Smooth muscle cell (in vitro differentiated cells): ENCODE measurements at regions not wholly inside any gene's neighbourhood (a gene's known extent, or its start where the extent isn't known, plus 50 kb on each side); places are given as distances from the start of the nearest gene placed in this dataset.

Experiments used
- DNase-seq: peaks from one replicate; lab custom pipeline; 2025; ENCODE audit not compliant: unreplicated experiment; lab: John Stamatoyannopoulos, UW
- H2AFZ ChIP-seq: fragments of 200-600 bp; sonication (generic); 2 replicates; pipeline ENCODE4 v1.6.0; 2016; ENCODE audit warnings: antibody characterized with exemption, low read depth, mild to moderate bottlenecking
- H3F3A ChIP-seq: fragments of 200-600 bp; sonication (generic); 2 replicates; pipeline ENCODE4 v1.6.0; 2017; ENCODE audit warnings: antibody characterized with exemption, low read depth
- H3K27ac ChIP-seq: fragments of 200-600 bp; sonication (generic); 2 replicates; pipeline ENCODE4 v1.5.1; 2016; ENCODE audit warnings: low read depth, mild to moderate bottlenecking
- H3K27me3 ChIP-seq: fragments of 200-600 bp; sonication (generic); 2 replicates; pipeline ENCODE4 v1.6.1; 2016; ENCODE audit warnings: low read depth, mild to moderate bottlenecking
- H3K36me3 ChIP-seq: fragments of 200-600 bp; sonication (generic); 2 replicates; pipeline ENCODE4 v1.5.1; 2016; ENCODE audit warnings: low read depth
- H3K4me1 ChIP-seq: fragments of 200-600 bp; sonication (generic); 2 replicates; pipeline ENCODE4 v1.5.1; 2016; ENCODE audit warnings: low read depth
- H3K4me2 ChIP-seq: fragments of 200-600 bp; sonication (generic); 2 replicates; pipeline ENCODE4 v1.6.0; 2016; ENCODE audit warnings: mild to moderate bottlenecking
- H3K4me3 ChIP-seq: fragments of 200-600 bp; sonication (generic); 2 replicates; pipeline ENCODE4 v1.5.1; 2016; ENCODE audit warnings: mild to moderate bottlenecking
- H3K79me2 ChIP-seq: fragments of 200-600 bp; sonication (generic); 2 replicates; pipeline ENCODE4 v1.6.0; 2016; ENCODE audit warnings: low read depth, mild to moderate bottlenecking
- H3K9ac ChIP-seq: fragments of 200-600 bp; sonication (generic); 2 replicates; pipeline ENCODE4 v1.6.0; 2016; ENCODE audit warnings: low read depth
- H3K9me3 ChIP-seq: fragments of 200-600 bp; sonication (generic); replicated peaks from 2 replicates; pipeline ENCODE4 v1.5.1; 2016; ENCODE audit warnings: low read depth
- H4K20me1 ChIP-seq: fragments of 200-600 bp; sonication (generic); 2 replicates; pipeline ENCODE4 v1.6.0; 2016; ENCODE audit warnings: low read depth
- WGBS: methylation state at CpG from one replicate; pipeline ENCODE4 v1.1.7; 2016; ENCODE audit warnings: low lambda C conversion rate; 5-methylcytosine and 5-hydroxymethylcytosine counted together
- TF ChIP-seq, protein P1 (sequence below): fragments of 200-600 bp; sonication (generic); IDR thresholded peaks from 2 replicates; pipeline ENCODE4 v1.5.1; 2017; ENCODE audit warnings: borderline replicate concordance, mild to moderate bottlenecking, antibody characterized with exemption; ENCODE audit not compliant: insufficient read depth, poor library complexity, severe bottlenecking

DNA sequence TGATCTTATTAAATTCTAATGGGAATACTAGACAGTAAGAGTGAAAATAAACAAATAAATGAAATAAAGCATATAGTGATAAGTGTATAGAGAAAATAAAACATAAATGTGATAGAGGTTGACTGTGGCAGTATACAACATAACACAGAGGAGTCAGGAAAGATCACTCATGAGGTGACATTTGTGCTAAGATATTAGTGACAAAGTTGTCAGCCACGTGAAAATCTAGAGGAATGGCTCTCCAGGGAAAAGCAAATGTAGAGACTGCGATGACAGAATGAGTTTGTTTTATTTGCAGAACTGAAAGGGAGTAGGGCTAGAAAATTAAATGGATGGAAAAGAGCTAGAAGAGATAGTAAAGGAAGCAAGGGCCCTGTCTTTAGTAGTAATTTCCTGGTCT, 72.8 kb upstream of the GABRA2 start:
- DNase-seq: no peak
- Histone ChIP-seq H3K27ac (no peak overlapping the region), H3F3A (no peaks in the 10 kb centered on the region), H3K4me2 (no peak overlapping the region), H2AFZ (no peak overlapping the region), H3K4me3 (no peak overlapping the region), H3K9ac (no peak overlapping the region), H3K27me3 (no peaks in the 10 kb centered on the region), H3K4me1 (no peaks in the 10 kb centered on the region), H3K79me2 (no peaks in the 10 kb centered on the region), H3K36me3 (no peaks in the 10 kb centered on the region), H3K9me3 (no peaks in the 10 kb centered on the region), H4K20me1 (no peaks in the 10 kb centered on the region)
- TF ChIP-seq, protein P1, sequence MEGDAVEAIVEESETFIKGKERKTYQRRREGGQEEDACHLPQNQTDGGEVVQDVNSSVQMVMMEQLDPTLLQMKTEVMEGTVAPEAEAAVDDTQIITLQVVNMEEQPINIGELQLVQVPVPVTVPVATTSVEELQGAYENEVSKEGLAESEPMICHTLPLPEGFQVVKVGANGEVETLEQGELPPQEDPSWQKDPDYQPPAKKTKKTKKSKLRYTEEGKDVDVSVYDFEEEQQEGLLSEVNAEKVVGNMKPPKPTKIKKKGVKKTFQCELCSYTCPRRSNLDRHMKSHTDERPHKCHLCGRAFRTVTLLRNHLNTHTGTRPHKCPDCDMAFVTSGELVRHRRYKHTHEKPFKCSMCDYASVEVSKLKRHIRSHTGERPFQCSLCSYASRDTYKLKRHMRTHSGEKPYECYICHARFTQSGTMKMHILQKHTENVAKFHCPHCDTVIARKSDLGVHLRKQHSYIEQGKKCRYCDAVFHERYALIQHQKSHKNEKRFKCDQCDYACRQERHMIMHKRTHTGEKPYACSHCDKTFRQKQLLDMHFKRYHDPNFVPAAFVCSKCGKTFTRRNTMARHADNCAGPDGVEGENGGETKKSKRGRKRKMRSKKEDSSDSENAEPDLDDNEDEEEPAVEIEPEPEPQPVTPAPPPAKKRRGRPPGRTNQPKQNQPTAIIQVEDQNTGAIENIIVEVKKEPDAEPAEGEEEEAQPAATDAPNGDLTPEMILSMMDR: no peak
- WGBS: 78% methylated on average over 2 of the region's 2 CpGs

DNA sequence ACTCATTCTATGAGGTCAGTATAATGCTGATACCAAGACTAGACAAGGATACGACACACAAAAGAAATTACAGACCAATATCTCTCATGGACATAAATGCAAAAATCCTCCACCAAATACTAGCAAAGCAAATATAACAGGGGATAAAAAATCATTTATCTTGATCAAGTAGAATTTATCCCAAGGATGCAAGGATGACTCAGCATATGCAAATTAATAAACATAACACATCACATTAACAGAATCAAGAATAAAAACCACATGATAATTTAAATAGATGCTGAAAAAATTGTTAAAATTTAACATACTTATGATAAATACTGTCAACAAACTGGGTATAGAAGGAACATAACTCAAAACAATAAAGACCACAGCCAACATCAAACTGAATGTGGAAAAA, 69.4 kb upstream of the GABRA2 start:
- Histone ChIP-seq H3F3A (no peaks in the 10 kb centered on the region), H3K27me3 (no peaks in the 10 kb centered on the region), H3K4me3 (no peak overlapping the region), H3K4me1 (no peaks in the 10 kb centered on the region), H3K79me2 (no peaks in the 10 kb centered on the region), H4K20me1 (no peaks in the 10 kb centered on the region), H3K9me3 (no peaks in the 10 kb centered on the region), H3K4me2 (no peak overlapping the region), H3K27ac (no peak overlapping the region), H2AFZ (no peak overlapping the region), H3K36me3 (no peaks in the 10 kb centered on the region), H3K9ac (no peak overlapping the region)
- DNase-seq: no peak
- WGBS: 91% methylated on average over 1 of the region's 1 CpG
- TF ChIP-seq, protein P1: no peak

- H3K9ac ChIP-seq: no peak overlapping the region
- H3K36me3 ChIP-seq: no peaks in the 10 kb centered on the region
- no peaks in the 10 kb centered on the region for H3K27me3 ChIP-seq
- no peaks in the 10 kb centered on the region for H4K20me1 ChIP-seq
- H3K9me3 ChIP-seq: no peaks in the 10 kb centered on the region
- DNase-seq: no peak
- TF ChIP-seq, protein P1: no peak
- H3F3A ChIP-seq: no peaks in the 10 kb centered on the region
- 97% methylated on average over 1 of the region's 1 CpG for WGBS
- no peak overlapping the region for H2AFZ ChIP-seq
- no peak overlapping the region for H3K27ac ChIP-seq
- H3K4me2 ChIP-seq: no peak overlapping the region
- no peak overlapping the region for H3K4me3 ChIP-seq
- H3K4me1 ChIP-seq: no peaks in the 10 kb centered on the region
- H3K79me2 ChIP-seq: no peaks in the 10 kb centered on the region
These were observed 60.6 kb upstream of the GABRA2 start for GRCh38 chr4:46450556-46450955.

DNA sequence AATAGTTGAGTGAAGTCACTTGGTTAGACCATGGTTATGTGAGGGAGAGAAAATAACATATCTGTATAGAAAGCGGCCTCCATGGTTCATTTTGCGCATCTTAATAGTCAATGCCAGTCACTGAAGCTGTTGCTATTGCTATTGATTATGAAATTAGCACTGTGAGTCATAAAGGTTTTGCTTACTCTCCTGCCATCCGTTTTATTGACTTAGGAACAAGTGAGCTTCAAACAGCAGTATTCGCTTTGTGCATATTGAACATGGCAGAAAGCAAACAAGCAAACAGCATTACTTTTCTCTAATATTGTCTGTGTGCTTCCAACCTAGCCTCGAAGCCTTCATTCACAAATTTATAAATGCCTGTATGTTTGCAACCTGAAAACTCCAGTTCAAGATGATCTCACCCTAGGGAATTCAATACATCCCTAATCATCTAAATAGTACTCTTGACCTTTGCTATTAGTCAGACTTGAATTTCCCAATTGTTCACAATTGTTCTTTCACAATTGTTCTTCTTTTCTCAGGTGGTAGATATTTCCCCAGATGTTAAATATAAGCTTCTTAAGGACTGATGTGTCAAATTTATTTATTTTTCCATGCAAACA, 55.9 kb upstream of the GABRA2 start:
- no peaks in the 10 kb centered on the region for H3K36me3 ChIP-seq
- no peak for DNase-seq
- WGBS: 89% methylated on average over 5 of the region's 5 CpGs
- no peaks in the 10 kb centered on the region for H3K27me3 ChIP-seq
- H2AFZ ChIP-seq: no peak overlapping the region
- H3F3A ChIP-seq: no peaks in the 10 kb centered on the region
- no peak overlapping the region for H3K4me2 ChIP-seq
- H4K20me1 ChIP-seq: no peaks in the 10 kb centered on the region
- H3K4me3 ChIP-seq: no peak overlapping the region
- H3K9me3 ChIP-seq: no peaks in the 10 kb centered on the region
- H3K27ac ChIP-seq: no peak overlapping the region
- TF ChIP-seq, protein P1: no peak
- H3K79me2 ChIP-seq: no peaks in the 10 kb centered on the region
- no peak overlapping the region for H3K9ac ChIP-seq
- no peaks in the 10 kb centered on the region for H3K4me1 ChIP-seq
